ENCODE measurements at regions not wholly inside any gene's neighbourhood (a gene's known extent, or its start where the extent isn't known, plus 50 kb on each side); places are given as distances from the start of the nearest gene placed in this dataset.

DNA sequence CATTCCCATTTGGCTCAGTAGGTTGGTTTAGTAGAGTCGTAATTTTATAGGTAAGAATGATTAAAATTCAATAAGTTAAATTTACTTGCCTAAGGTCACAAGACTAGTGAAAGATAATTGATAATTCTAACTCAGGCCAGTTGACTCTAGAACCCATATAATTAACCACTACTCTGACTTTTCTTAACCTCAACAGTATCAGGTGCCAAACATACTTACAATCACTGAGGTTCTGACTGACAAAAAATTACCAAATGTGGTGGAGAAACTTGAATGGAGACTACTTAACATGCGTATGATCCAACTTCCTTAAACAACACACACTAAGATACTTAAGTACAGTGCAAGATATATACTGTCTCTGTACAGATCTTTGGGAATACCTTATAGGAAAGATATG is 667.3 kb upstream of the SORCS1 start:
- no peak for DNase-seq (ENCODE audit: low read depth)

DNA sequence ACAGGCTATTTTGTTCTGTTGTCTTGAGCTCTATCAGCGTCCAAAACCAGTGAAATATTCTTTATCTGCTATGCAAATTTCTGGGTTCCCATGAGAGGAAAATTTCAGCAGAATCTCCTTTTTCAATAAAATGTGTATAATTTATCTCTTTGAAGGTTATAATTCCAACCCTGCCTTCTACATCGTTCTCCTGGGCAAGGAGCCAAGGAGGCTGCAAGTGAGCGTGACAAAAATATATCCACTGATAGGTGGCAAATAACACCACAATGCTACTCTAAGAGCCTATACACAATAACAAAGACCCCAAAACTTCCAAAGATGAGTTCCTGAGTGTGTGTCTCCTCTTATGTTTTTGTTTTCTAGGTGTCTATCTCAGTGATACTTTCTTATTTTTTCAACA is 664.7 kb upstream of the SORCS1 start:
- no peak for DNase-seq (ENCODE audit: low read depth)

- DNase-seq (ENCODE audit: low read depth), result no peak
Observed at GRCh38 chr10:107826171-107826570, 661.7 kb upstream of the SORCS1 start.

DNA sequence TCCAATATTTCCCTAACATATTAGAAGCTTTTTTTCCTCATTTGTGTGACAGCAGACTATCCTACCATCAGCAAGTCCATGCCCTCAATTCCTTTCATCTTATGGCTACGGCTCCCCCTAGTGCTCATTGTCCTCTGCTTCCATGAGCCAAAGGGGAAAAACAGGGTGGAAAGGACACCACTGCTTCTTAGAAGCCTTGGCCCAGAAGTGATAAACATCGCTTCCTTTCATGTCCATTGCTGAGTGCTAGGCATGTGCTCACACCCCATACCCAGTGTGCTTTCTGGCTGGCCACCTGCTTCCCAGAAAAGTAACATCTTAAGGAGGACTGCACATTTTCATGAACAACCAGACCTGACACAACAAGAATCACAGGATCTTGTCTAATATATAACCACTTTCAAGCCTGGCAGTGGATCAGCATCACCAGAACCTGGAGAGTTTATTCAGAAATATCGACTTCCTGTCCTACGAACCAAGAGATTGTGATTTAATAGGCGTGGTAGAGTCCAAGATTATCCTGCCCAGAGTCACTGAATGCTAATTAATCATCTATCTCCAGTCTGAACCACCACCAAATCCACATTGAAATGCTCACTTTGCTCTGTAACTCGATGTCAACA is 650.5 kb upstream of the SORCS1 start:
- DNase-seq (ENCODE audit: low read depth), result no peak

- no peak for DNase-seq (ENCODE audit: low read depth)
Observed at GRCh38 chr10:107813451-107814162, 649.1 kb upstream of the SORCS1 start.

DNA sequence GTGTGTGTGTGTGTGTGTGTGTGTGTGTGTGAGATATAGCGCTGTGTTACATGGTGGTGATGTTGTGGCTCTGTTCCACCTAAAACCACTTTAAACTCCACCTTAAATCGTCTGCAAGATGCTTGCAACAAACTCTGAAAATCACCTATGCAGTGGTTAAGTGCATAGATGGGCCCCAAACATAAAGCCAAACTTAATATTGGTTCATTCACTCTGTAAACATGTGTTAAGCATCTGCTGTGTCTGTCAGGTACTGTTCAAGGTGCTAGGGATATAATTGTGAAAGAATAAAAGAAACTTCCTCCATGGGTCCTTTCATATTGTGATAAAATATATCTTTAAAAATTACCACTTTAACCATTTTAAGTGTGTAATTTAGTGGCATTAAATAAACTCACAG is 645.4 kb upstream of the SORCS1 start:
- DNase-seq (ENCODE audit: low read depth), result no peak

DNA sequence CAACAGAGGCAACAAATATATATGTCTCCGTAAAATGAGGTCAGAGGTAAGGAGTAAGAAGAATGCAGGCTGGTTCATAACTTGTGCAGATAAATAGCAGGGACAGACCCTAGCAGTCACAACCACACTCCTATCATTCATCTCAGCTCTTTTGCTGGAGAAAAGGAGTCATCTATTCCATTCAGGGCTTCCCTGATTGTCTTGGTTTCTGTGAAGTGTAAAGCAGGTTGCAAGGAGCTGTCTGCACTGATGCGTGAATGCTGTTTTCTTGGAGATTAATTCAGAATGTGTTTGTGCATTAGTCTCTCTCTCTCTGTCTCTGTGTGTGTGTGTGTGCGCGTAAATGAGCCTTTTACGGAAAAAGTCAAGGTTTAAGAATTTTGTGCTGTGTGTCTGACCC is 643.3 kb upstream of the SORCS1 start:
- DNase-seq (ENCODE audit: low read depth), result no peak

DNA sequence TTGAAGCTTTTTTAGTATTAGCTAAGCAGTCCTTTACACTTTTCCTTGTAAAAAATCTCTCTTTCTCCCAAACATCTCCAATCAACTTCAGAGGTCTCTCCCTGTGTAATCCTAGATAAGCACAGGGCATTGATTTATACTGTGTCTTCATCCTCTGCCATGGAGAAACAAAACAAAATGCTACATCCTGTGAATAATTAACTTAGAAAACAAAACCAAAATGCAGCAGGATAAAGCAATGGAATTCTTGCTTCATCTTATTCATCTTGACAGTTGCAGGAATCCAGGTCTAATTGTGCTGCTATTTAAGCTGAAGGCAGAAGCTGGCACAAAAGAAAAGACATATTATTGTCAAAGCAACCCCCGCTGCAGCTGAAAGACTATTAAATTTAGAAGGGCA is 641.5 kb upstream of the SORCS1 start:
- DNase-seq (ENCODE audit: low read depth), result no peak

- DNase-seq (ENCODE audit: low read depth), result no peak
Observed at GRCh38 chr10:107803546-107803945, 639.0 kb upstream of the SORCS1 start.

DNA sequence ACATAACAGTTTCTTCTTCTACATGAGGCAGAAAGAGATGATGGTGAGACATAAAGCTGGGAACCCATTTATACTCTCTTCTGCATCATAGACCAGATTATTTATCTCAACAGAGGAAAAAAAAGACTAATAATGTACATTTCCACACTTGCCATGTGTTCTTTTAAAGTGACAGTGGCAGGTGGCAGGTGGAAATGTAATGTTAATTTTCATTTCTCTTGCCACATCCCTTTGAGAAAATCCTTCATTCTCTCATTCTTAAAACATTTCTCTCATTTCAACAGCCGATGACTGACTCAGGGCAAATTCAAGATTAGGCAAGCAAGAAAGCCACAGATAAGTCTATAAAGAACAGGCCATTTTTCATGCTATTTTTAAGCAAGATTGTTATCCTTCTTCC is 635.6 kb upstream of the SORCS1 start:
- no peak for DNase-seq (ENCODE audit: low read depth)

- no peak for DNase-seq (ENCODE audit: low read depth)
Observed at GRCh38 chr10:107790271-107790670, 625.8 kb upstream of the SORCS1 start.

DNA sequence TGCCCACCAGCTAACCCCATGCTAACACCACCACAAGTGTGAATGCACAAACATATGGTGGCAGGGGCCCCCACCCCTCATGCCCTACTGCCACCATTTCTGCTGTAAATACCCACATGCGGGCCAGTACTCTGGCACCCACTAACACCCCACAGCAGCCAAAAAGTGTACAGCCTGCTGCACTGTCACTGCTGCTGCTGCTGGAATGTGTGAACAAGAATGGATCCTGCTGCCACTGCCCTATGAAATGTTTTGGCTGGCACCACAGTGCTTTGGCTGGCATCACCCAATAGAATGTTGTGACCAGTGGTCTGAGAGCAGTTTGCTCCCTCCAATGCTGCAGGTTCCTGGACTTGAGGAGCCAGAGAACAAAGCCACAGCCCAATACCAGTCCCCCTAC is 606.6 kb upstream of the SORCS1 start:
- DNase-seq (ENCODE audit: low read depth), result no peak

DNA sequence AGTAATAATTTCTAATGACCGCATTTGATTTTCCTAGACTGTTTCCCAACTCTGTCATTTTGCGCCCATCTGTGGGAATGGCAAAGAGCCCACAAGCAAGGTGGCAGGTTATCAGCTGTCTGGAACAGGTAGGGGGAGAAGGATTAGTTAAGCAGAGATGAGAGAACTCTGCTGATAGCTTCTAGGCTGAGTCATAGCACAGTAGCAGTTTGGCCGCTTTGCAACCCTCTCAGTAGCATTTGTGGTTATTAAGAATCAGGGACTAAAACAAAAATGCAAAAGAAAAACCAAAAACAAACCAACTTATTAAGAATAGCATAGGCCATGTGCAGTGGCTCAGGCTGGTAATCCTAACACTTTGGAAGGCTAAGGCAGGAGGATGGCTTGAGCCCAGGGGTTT is 602.7 kb upstream of the SORCS1 start:
- DNase-seq (ENCODE audit: low read depth), result no peak

DNA sequence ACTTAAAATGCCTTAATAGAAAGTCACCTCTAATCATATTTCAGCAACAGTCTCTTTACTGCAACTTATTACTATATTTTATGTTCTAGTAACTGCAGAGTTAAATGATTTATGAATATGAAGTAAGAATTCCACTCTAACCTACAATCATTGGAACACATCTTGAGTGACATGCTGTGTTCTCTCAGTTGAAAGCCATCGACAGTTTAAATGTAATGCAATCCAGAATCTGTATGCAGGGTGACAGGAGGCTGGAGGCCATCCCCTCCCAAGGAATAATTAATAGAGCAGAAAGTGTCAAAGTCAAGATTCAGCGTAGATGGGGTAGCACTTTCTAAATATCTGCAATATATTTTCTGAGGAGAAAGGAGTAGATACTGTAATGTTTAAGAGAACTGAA is 590.3 kb upstream of the SORCS1 start:
- DNase-seq (ENCODE audit: low read depth), result no peak

GRCh38 chr10:107749235-107749634 is 584.7 kb upstream of the SORCS1 start:
- DNase-seq (ENCODE audit: low read depth), result no peak

- no peak for DNase-seq (ENCODE audit: low read depth)
Observed at GRCh38 chr10:107747851-107748250, 583.3 kb upstream of the SORCS1 start.

DNA sequence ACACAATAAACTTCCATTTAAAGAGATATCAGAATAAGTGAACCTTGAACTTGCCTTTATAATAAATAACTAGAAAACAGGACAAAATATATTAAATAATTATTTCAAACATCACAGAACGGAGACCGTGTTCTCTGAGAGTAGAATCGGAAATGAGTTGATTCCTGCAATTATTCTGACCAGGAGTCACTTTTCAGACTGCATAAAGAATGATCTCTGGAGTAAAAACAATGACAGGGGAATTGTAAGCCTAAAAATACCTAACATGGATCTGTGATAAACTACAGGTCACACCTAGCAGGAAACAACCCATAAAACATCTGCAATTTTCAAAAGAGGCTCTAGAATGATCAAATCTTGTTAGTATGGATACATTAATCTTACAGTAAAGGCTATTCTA is 577.5 kb upstream of the SORCS1 start:
- DNase-seq (ENCODE audit: low read depth), result no peak

- DNase-seq (ENCODE audit: low read depth), result no peak
Observed at GRCh38 chr10:107740962-107741690, 576.6 kb upstream of the SORCS1 start.

- DNase-seq (ENCODE audit: low read depth), result no peak
Observed at GRCh38 chr10:107739951-107740350, 575.4 kb upstream of the SORCS1 start.

DNA sequence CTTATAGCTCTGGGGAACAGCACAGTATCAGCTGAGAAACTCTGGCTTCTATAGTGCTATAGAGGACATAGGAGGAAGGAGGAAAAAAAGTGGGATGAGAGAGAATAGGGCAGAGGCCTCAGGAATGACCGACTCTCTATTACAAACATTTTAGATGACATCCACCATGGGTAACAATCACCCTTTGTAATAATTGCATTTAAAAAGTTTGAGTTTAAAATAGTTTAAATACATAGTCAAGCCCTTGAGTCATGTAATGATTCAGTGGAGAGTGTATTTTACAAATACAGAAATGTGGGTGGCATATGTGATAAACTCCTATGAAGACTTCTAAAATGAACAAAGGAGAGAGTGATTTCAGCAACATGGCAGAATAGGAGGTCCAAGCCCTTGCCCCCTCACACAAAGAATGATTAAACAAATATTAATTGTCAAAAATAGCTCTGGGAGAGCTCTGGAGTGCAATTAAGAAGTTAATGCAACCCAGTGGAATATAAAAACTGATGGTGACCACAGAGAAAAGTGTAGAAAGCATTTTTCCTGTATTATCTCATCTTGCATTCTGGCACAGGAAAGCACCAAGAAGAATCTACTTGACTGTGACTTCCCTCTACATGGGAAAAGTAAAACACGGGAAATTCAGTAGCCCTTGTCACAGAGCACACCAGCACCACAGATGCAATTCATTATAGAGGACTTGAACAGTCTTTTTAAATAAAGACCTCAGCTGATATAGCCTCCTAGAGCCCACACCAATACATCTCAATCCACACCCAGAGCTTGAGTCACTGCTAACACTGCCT is 569.0 kb upstream of the SORCS1 start:
- DNase-seq (ENCODE audit: low read depth), result no peak

DNA sequence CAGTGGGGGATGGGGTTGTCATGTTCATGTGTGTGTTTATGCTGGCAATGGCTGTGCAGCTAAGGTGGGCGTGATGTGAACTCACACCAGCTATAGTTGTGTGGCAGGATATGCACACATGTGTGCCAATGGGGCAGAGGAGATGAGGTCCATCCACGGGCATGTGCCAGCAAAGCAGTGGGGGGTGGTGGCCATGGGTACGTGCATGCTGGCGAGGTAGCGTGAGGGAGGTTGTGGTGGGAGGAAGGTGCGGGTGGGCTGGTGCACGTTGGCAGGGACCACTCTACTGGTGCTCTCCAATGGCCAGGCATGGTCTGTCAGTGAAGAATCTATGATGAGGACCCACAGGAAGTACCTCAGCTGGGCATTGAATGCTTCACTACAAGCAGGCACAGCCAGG is 567.5 kb upstream of the SORCS1 start:
- no peak for DNase-seq (ENCODE audit: low read depth)

- no peak for DNase-seq (ENCODE audit: low read depth)
Observed at GRCh38 chr10:107728807-107729206, 564.3 kb upstream of the SORCS1 start.
